ENCODE measurements at regions not wholly inside any gene's neighbourhood (a gene's known extent, or its start where the extent isn't known, plus 50 kb on each side); places are given as distances from the start of the nearest gene placed in this dataset.

GRCh38 chr4:129672941-129673340 lies 577.0 kb downstream of the C4orf33 start:
- H3K4me3 ChIP-seq (ENCODE audit: low read depth in 1 of 3, low read length in 3 of 3): no peak overlapping the region
- H3K9ac ChIP-seq (ENCODE audit: low read depth in 1 of 2, low read length in 2 of 2): no peak overlapping the region
- TF ChIP-seq JUND (IDR thresholded peaks at IDR 0.05) (no peak), ZBTB33 (IDR thresholded peaks at IDR 0.05) (no peak)
- H3K27ac ChIP-seq (ENCODE audit: low read depth in 1 of 2, low read length in 2 of 2): no peak overlapping the region
- H3K9me3 ChIP-seq (ENCODE audit: control insufficient read depth in 4 of 4, low read length in 3 of 4): peaks cover 0 to 1% (median 0%) of the 10 kb centered on the region in 4 donors
- no peak for DNase-seq (ENCODE audit: low spot score)
- no peaks in the 10 kb centered on the region for H3K4me1 ChIP-seq (ENCODE audit: control insufficient read depth in 4 of 4, insufficient read depth in 4 of 4, low read length in 3 of 4)
- H3K36me3 ChIP-seq (ENCODE audit: control insufficient read depth in 4 of 4, insufficient read depth in 3 of 4, low read depth in 1 of 4, low read length in 3 of 4): no peaks in the 10 kb centered on the region
- H3K27me3 ChIP-seq (ENCODE audit: control insufficient read depth in 4 of 4, insufficient read depth in 4 of 4, low read length in 3 of 4): no peaks in the 10 kb centered on the region

- no peak overlapping the region for H3K4me3 ChIP-seq (ENCODE audit: low read depth in 1 of 3, low read length in 3 of 3)
- H3K27ac ChIP-seq (ENCODE audit: low read depth in 1 of 2, low read length in 2 of 2): no peak overlapping the region
- H3K4me1 ChIP-seq (ENCODE audit: control insufficient read depth in 4 of 4, insufficient read depth in 4 of 4, low read length in 3 of 4): no peaks in the 10 kb centered on the region
- DNase-seq (ENCODE audit: low spot score): no peak
- H3K9me3 ChIP-seq (ENCODE audit: control insufficient read depth in 4 of 4, low read length in 3 of 4): peaks cover 0 to 2% (median 0%) of the 10 kb centered on the region in 4 donors
- no peak overlapping the region for H3K9ac ChIP-seq (ENCODE audit: low read depth in 1 of 2, low read length in 2 of 2)
- H3K36me3 ChIP-seq (ENCODE audit: control insufficient read depth in 4 of 4, insufficient read depth in 3 of 4, low read depth in 1 of 4, low read length in 3 of 4): no peaks in the 10 kb centered on the region
- TF ChIP-seq JUND (IDR thresholded peaks at IDR 0.05): no peak
- no peak for TF ChIP-seq CTCF (IDR thresholded peaks at IDR 0.05; ENCODE audit: low read depth, low read length, missing input control)
- TF ChIP-seq ZBTB33 (IDR thresholded peaks at IDR 0.05): no peak
- TF ChIP-seq HNF4G (IDR thresholded peaks at IDR 0.05): no peak
- TF ChIP-seq RXRA (IDR thresholded peaks at IDR 0.05): no peak
- TF ChIP-seq FOXA1 (IDR thresholded peaks at IDR 0.05): no peak
- no peak for TF ChIP-seq TAF1 (conservative IDR thresholded peaks at IDR 0.05)
- TF ChIP-seq HNF4A (conservative IDR thresholded peaks at IDR 0.05): no peak
- no peak for TF ChIP-seq GABPA (IDR thresholded peaks at IDR 0.05 in 1 of 2, conservative IDR thresholded peaks at IDR 0.05 in 1 of 2)
- no peak for TF ChIP-seq RAD21 (IDR thresholded peaks at IDR 0.05)
- whole genome bisulfite sequencing: 96% methylated on average over 1 of the region's 1 CpG
- no peaks in the 10 kb centered on the region for H3K27me3 ChIP-seq (ENCODE audit: control insufficient read depth in 4 of 4, insufficient read depth in 4 of 4, low read length in 3 of 4)
Measured at GRCh38 chr4:129675036-129675435, 579.1 kb downstream of the C4orf33 start.

- Histone ChIP-seq H3K4me1 (ENCODE audit: control insufficient read depth in 4 of 4, insufficient read depth in 4 of 4, low read length in 3 of 4) (no peaks in the 10 kb centered on the region), H3K27ac (ENCODE audit: low read depth in 1 of 2, low read length in 2 of 2) (no peak overlapping the region), H3K36me3 (ENCODE audit: control insufficient read depth in 4 of 4, insufficient read depth in 3 of 4, low read depth in 1 of 4, low read length in 3 of 4) (no peaks in the 10 kb centered on the region), H3K4me3 (ENCODE audit: low read depth in 1 of 3, low read length in 3 of 3) (no peak overlapping the region), H3K9me3 (ENCODE audit: control insufficient read depth in 4 of 4, low read length in 3 of 4) (peaks cover 0 to 2% (median 0%) of the 10 kb centered on the region in 4 donors), H3K27me3 (ENCODE audit: control insufficient read depth in 4 of 4, insufficient read depth in 4 of 4, low read length in 3 of 4) (no peaks in the 10 kb centered on the region), H3K9ac (ENCODE audit: low read depth in 1 of 2, low read length in 2 of 2) (no peak overlapping the region)
- DNase-seq (ENCODE audit: low spot score): no peak
- 81% methylated on average over 4 of the region's 4 CpGs for WGBS
- TF ChIP-seq HNF4G (IDR thresholded peaks at IDR 0.05) (no peak), NR2F2 (IDR thresholded peaks at IDR 0.05) (no peak), RXRA (IDR thresholded peaks at IDR 0.05) (no peak), SP1 (IDR thresholded peaks at IDR 0.05) (no peak), ZBTB33 (IDR thresholded peaks at IDR 0.05) (no peak), CTCF (IDR thresholded peaks at IDR 0.05; ENCODE audit: low read depth, low read length, missing input control) (no peak), JUND (IDR thresholded peaks at IDR 0.05) (no peak), TAF1 (conservative IDR thresholded peaks at IDR 0.05) (no peak), FOXA2 (IDR thresholded peaks at IDR 0.05) (no peak), RAD21 (IDR thresholded peaks at IDR 0.05) (no peak), HNF4A (conservative IDR thresholded peaks at IDR 0.05) (no peak), GABPA (IDR thresholded peaks at IDR 0.05 in 1 of 2, conservative IDR thresholded peaks at IDR 0.05 in 1 of 2) (no peak), FOXA1 (IDR thresholded peaks at IDR 0.05) (no peak)
Measured at GRCh38 chr4:129676934-129677333, 581.0 kb downstream of the C4orf33 start.
